H1 (cell line): ENCODE measurements at regions not wholly inside any gene's neighbourhood (a gene's known extent, or its start where the extent isn't known, plus 50 kb on each side); places are given as distances from the start of the nearest gene placed in this dataset.

Source experiments
- CTCF ChIA-PET: fragments of 300-600 bp; sonication (Branson Sonifier 250); formaldehyde crosslinking; loops from one replicate; lab custom pipeline; 2021; ENCODE audit not compliant: partially characterized antibody; lab: Charles Lee
- POLR2A ChIA-PET: fragments of 300-600 bp; sonication (Branson Sonifier 250); formaldehyde crosslinking; loops from one replicate; lab custom pipeline; 2021; ENCODE audit warnings: inconsistent platforms; ENCODE audit not compliant: partially characterized antibody; lab: Charles Lee
- DNase-seq, 2 experiments: peaks; one replicate each; pipeline versions ENCODE4 v3.0.0 to v3.0.0-alpha.2; 2010 to 2022; ENCODE audit warnings: low spot score in 2 of 2, low read depth in 1 of 2, mixed read lengths in 1 of 2
- FAIRE-seq: peaks from 2 replicates; lab custom pipeline; 2011; peaks lifted over from hg19 to GRCh38; lab: Jason Lieb, UNC
- H2AFZ ChIP-seq: 2 replicates; pipeline ENCODE4 v1.8.1; 2012; ENCODE audit warnings: low read length, inconsistent platforms
- H2AK5ac ChIP-seq: 2 replicates; pipeline ENCODE4 v1.6.1; 2013; ENCODE audit warnings: low read depth, low read length
- H2BK120ac ChIP-seq: replicated peaks from 2 replicates; pipeline ENCODE3; 2013; ENCODE audit warnings: low read depth, low read length, inconsistent platforms
- H2BK12ac ChIP-seq: 2 replicates; pipeline ENCODE4 v1.6.1; 2013; ENCODE audit warnings: low read depth, low read length
- H2BK15ac ChIP-seq: 2 replicates; pipeline ENCODE4 v1.6.1; 2013; ENCODE audit warnings: low read length
- H2BK20ac ChIP-seq: 2 replicates; pipeline ENCODE4 v1.6.1; 2013; ENCODE audit warnings: low read length
- H2BK5ac ChIP-seq: 2 replicates; pipeline ENCODE4 v1.6.1; 2013; ENCODE audit warnings: low read depth, low read length
- H3K14ac ChIP-seq: 2 replicates; pipeline ENCODE4 v1.6.1; 2013; ENCODE audit warnings: inconsistent platforms; ENCODE audit not compliant: insufficient read length
- H3K18ac ChIP-seq: 2 replicates; pipeline ENCODE4 v1.6.1; 2013; ENCODE audit warnings: low read length; ENCODE audit errors: extremely low read depth
- H3K23ac ChIP-seq: 2 replicates; pipeline ENCODE4 v1.6.1; 2013; ENCODE audit warnings: inconsistent platforms; ENCODE audit not compliant: insufficient read length
- H3K23me2 ChIP-seq: 2 replicates; pipeline ENCODE4 v1.6.1; 2013; ENCODE audit warnings: low read depth, low read length
- H3K27ac ChIP-seq: 2 replicates; pipeline ENCODE4 v1.6.1; 2011; ENCODE audit warnings: low read depth, low read length, inconsistent platforms
- H3K27me3 ChIP-seq, 4 experiments: replicated peaks in 1 of 4; 1 replicate in 1 of 4; 2 replicates in 3 of 4; pipeline versions ENCODE4 v1.6.1 to v1.8.1; 2011 to 2013; ENCODE audit warnings: low read length in 3 of 4, mild to moderate bottlenecking in 3 of 4, inconsistent platforms in 2 of 4, mixed read lengths in 2 of 4, moderate library complexity in 1 of 4; ENCODE audit not compliant: control insufficient read depth in 3 of 4, insufficient read depth in 3 of 4; ENCODE audit errors: extremely low read depth in 1 of 4
- H3K36me3 ChIP-seq, 4 experiments: 2 replicates each; pipeline versions ENCODE4 v1.6.1 to v1.8.1; 2011 to 2013; ENCODE audit warnings: mild to moderate bottlenecking in 4 of 4, low read length in 3 of 4, moderate library complexity in 2 of 4, control low read depth in 1 of 4, inconsistent platforms in 1 of 4; ENCODE audit not compliant: insufficient read depth in 4 of 4, control insufficient read depth in 2 of 4
- H3K4ac ChIP-seq: replicated peaks from 2 replicates; pipeline ENCODE3; 2013; ENCODE audit warnings: low read length, low read depth, mixed read lengths, inconsistent platforms; ENCODE audit not compliant: insufficient read length
- H3K4me1 ChIP-seq, 4 experiments: replicated peaks in 1 of 4; 1 replicate in 1 of 4; 2 replicates in 3 of 4; pipeline versions ENCODE4 v1.6.1 to v1.8.1; 2011 to 2013; ENCODE audit warnings: low read length in 3 of 4, inconsistent platforms in 2 of 4, mixed read lengths in 1 of 4; ENCODE audit not compliant: insufficient read depth in 4 of 4, control insufficient read depth in 3 of 4
- H3K4me2 ChIP-seq, 2 experiments: 2 replicates each; pipeline versions ENCODE4 v1.6.1 to v1.8.1; 2011 to 2013; ENCODE audit warnings: low read depth in 2 of 2, low read length in 2 of 2, control low read depth in 1 of 2, inconsistent platforms in 1 of 2, mild to moderate bottlenecking in 1 of 2; ENCODE audit not compliant: insufficient read depth in 1 of 2
- H3K4me3 ChIP-seq, 4 experiments: fragments of 200-600, 300-600 bp in 1 of 4; sonication (generic), shearing (Covaris generic), sonication (Bioruptor Twin) in 1 of 4; 2 replicates each; pipeline versions ENCODE4 v1.5.1 to v1.8.1; 2011 to 2016; ENCODE audit warnings: low read length in 4 of 4, low read depth in 3 of 4, control low read depth in 2 of 4, inconsistent platforms in 2 of 4, mild to moderate bottlenecking in 2 of 4, mixed read lengths in 1 of 4, moderate library complexity in 1 of 4; ENCODE audit not compliant: insufficient read depth in 2 of 4; ENCODE audit errors: extremely low read depth in 1 of 4
- H3K56ac ChIP-seq: replicated peaks from 2 replicates; pipeline ENCODE3; 2013; ENCODE audit warnings: low read depth, mild to moderate bottlenecking, mixed read lengths, low read length, inconsistent platforms; ENCODE audit not compliant: insufficient read length
- H3K79me1 ChIP-seq: 2 replicates; pipeline ENCODE4 v1.6.1; 2013; ENCODE audit warnings: low read depth, low read length, control low read depth
- H3K79me2 ChIP-seq, 2 experiments: 2 replicates each; pipeline versions ENCODE4 v1.6.1 to v1.8.1; 2012 to 2013; ENCODE audit warnings: low read length in 2 of 2, mild to moderate bottlenecking in 2 of 2, inconsistent platforms in 1 of 2; ENCODE audit not compliant: insufficient read depth in 2 of 2, control insufficient read depth in 1 of 2
- H3K9ac ChIP-seq, 4 experiments: replicated peaks in 1 of 4; 1 replicate in 1 of 4; 2 replicates in 3 of 4; pipeline versions ENCODE4 v1.6.1 to v1.8.1; 2011 to 2013; ENCODE audit warnings: low read depth in 3 of 4, low read length in 3 of 4, control low read depth in 2 of 4, mild to moderate bottlenecking in 2 of 4, moderate library complexity in 2 of 4, inconsistent platforms in 1 of 4; ENCODE audit errors: extremely low read depth in 1 of 4
- H3K9me3 ChIP-seq, 2 experiments: 2 replicates each; pipeline versions ENCODE4 v1.6.1 to v1.8.1; 2012 to 2013; ENCODE audit warnings: mild to moderate bottlenecking in 2 of 2, moderate library complexity in 2 of 2, control low read depth in 1 of 2, inconsistent platforms in 1 of 2, low read depth in 1 of 2, low read length in 1 of 2, mixed read lengths in 1 of 2; ENCODE audit not compliant: insufficient read depth in 2 of 2
- H4K20me1 ChIP-seq, 2 experiments: replicated peaks in 1 of 2; 2 replicates each; pipeline versions ENCODE3 to v1.8.1; 2011 to 2013; ENCODE audit warnings: inconsistent platforms in 2 of 2, low read length in 2 of 2, mild to moderate bottlenecking in 1 of 2; ENCODE audit not compliant: insufficient read depth in 2 of 2, control insufficient read depth in 1 of 2
- H4K5ac ChIP-seq: 2 replicates; pipeline ENCODE4 v1.6.1; 2013; ENCODE audit warnings: low read length, low read depth, mixed read lengths, inconsistent platforms; ENCODE audit not compliant: insufficient read length
- H4K8ac ChIP-seq: 2 replicates; pipeline ENCODE4 v1.8.0; 2013; ENCODE audit warnings: mild to moderate bottlenecking, moderate library complexity, low read length, inconsistent platforms; ENCODE audit not compliant: insufficient read depth; ENCODE audit errors: extremely low read depth
- H4K91ac ChIP-seq: replicated peaks from 2 replicates; pipeline ENCODE3; 2013; ENCODE audit warnings: low read length, mixed read lengths, inconsistent platforms; ENCODE audit not compliant: insufficient read length
- CREB1 ChIP-seq: IDR thresholded peaks from 2 replicates; pipeline ENCODE4 v1.6.1; 2012; ENCODE audit warnings: inconsistent platforms
- EZH2 ChIP-seq: fragments of 200-600 bp; sonication (generic); IDR thresholded peaks from 2 replicates; pipeline ENCODE4 v1.7.1; 2012; ENCODE audit warnings: low read depth, mild to moderate bottlenecking, moderate library complexity, low read length, inconsistent platforms; ENCODE audit not compliant: severe bottlenecking
- PHF8 ChIP-seq: fragments of 200-600 bp; sonication (generic); conservative IDR thresholded peaks from 2 replicates; pipeline ENCODE4 v1.7.1; 2012; ENCODE audit warnings: low read depth, mild to moderate bottlenecking, inconsistent platforms, low read length, moderate library complexity
- TAF1 ChIP-seq: IDR thresholded peaks from 2 replicates; pipeline ENCODE4 v1.6.1; 2011; ENCODE audit warnings: mild to moderate bottlenecking, low read depth, low read length
- WGBS, 2 experiments: shearing (Covaris generic) in 1 of 2; methylation state at CpG; one replicate each; pipeline versions ENCODE4 v1.1.6 to v1.1.7; 2013 to 2015; ENCODE audit warnings: low lambda C conversion rate in 2 of 2, mixed read lengths in 2 of 2, inconsistent platforms in 1 of 2, low coverage in 1 of 2, missing lambda C conversion rate in 1 of 2; ENCODE audit not compliant: insufficient replicate concordance in 2 of 2, insufficient coverage in 1 of 2, insufficient read length in 1 of 2; ENCODE audit errors: extremely low coverage in 1 of 2, missing lambda C conversion rate in 1 of 2; 5-methylcytosine and 5-hydroxymethylcytosine counted together

- Histone ChIP-seq H4K20me1 (no peaks in the 10 kb centered on the region), H2BK12ac (no peak overlapping the region), H2AFZ (no peak overlapping the region), H3K36me3 (no peaks in the 10 kb centered on the region), H2BK20ac (no peak overlapping the region), H3K9me3 (no peaks in the 10 kb centered on the region), H3K79me1 (no peaks in the 10 kb centered on the region), H3K4me1 (0 out of 7 replicates have a peak, but pooled peaks cover 0 to 2% (median 0%) of the 10 kb centered on the region in 4 experiments), H2BK120ac (no peak overlapping the region), H3K14ac (no peak overlapping the region), H3K4me3 (no peak overlapping the region), H3K56ac (no peak overlapping the region), H3K9ac (no peak overlapping the region), H2AK5ac (no peak overlapping the region), H3K79me2 (no peaks in the 10 kb centered on the region), H3K23me2 (no peaks in the 10 kb centered on the region; the same call in 1 of the 2 replicates), H3K23ac (no peak overlapping the region), H4K5ac (no peak overlapping the region), H4K91ac (no peak overlapping the region), H3K18ac (no peak overlapping the region), H2BK5ac (no peak overlapping the region), H3K4me2 (no peak overlapping the region), H4K8ac (no peak overlapping the region), H3K4ac (no peak overlapping the region), H2BK15ac (no peak overlapping the region), H3K27me3 (no peaks in the 10 kb centered on the region), H3K27ac (no peak overlapping the region)
- ChIA-PET CTCF (no interaction called here), POLR2A (no interaction called here)
- DNase-seq (no peak), FAIRE-seq (no peak)
- 92% methylated on average over 2 of the region's 2 CpGs; no CpG with 5 or more reads in 1 of the 2 experiments for WGBS, 2 experiments
- no peak for TF ChIP-seq TAF1
- TF ChIP-seq PHF8 = no peak
- no peak for TF ChIP-seq CREB1
- TF ChIP-seq EZH2 = no peak
Observed at GRCh38 chr1:157247005-157247763, 109.0 kb upstream of the ETV3 start.
